ENCODE measurements at regions not wholly inside any gene's neighbourhood (a gene's known extent, or its start where the extent isn't known, plus 50 kb on each side); places are given as distances from the start of the nearest gene placed in this dataset.

DNA sequence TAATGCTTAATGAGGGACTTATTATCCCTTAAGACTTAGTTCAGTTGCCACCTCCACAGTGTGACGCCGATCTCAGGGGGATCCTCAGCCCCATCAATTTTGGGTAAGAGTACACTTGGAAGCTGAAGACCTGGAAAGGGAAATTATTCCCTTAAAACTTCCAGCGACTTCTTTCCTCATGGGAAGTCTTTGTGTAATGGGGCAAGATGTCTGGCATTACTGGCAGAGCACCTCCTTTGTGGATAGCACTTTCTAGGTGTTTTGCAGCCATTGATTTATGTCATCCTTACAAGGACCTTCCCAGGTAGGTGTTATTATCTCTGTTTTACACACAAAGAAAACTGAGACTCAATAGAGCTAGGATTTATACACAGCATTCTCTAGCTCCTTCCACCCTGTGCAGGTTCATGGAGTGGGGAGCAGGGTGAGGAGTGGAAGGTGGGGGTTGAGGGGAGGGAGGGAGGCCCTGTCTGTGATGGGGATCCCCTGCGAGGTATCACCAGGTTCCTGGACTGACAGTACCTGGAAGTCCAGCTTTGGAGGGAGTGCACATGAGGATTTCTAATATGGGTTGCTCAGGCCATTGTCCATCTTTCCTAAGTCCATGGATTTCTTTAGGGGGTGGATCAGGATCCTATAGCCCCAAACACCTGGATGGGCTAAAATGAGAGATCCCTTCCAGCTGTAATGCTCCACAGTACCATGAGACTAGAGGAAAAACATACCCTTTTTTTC, 79.4 kb downstream of the MYCN start:
- no peak for ATAC-seq

DNA sequence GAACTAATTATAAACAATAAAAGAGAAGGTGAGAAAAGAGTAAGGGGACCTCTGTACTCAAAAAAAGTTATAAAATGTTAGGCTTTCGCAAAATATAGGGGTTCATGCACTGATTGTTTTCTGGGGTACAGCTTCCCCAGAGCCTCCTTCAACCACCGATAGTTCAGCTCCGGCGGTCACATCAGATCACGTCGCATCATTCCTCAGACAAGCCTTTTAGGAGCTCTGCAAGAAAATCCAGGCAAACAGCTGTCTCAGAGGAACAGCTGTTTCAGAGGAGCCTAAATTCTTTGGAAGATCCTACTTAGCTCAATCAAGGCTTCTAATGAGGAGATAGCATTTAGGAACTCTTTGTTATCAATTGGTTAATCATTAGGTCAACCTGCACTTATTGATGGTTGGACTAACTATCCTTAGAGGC, 78.7 kb downstream of the MYCN start:
- ATAC-seq, result no peak
- DNase-seq, result no peak

More for the DNA sequence above, 79.4 kb downstream of the MYCN start:
- DNase-seq, result no peak

DNA sequence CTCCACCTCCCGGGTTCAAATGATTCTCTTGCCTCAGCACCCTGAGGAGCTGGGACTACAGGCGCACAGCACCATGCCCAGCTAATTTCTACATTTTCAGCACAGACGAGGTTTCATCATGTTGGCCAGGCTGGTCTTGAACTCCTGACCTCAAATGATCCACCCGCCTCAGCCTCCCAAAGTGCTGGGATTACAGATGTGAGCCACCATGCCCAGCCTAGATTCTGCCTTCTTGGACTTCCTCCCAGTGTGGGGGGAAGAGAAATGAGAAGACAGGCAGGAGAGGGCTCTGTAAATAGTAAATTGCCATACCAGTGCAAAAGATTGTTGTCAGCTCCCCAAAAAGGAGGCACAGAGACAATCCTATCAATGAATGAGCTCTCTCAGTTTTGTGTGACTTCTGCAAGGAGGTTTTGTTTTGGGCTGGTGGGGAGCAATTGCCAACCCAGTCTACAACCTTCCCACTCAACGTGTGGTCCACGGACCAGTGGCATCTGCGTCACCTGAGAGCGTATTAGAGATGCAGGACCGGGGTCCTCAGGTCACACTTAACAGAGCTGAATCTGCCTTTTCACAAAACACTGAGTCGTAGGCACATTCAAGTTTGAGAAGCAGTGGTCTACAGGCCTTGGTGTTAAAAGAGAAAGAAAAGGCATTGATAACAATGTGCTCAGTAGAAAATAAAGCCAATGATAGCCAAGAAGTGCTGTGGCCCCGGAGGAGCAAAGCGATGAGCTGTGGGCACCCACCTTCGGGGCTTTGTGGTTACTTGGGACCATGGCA, 78.1 kb downstream of the MYCN start:
- DNase-seq (no peak), ATAC-seq (no peak)

DNA sequence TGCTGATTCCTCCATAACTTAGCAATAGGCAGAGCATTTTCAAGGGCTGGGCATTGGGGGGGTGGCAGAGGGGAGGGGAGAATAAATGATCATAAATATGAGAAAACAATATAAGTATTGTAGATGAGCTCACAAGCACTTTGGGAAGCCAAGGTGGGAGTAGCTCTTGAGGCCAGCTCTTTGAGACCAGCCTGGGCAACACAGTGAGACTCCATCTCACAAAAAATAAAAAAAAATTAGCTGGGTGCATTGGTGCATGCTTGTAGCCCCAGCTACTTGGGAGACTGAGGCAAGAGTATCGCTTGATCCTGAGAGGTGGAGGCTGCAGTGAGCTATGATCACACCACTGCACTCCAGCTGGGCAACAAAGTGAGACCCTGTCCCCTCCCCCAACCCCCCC, 75.9 kb downstream of the MYCN start:
- no peak for DNase-seq
- no peak for ATAC-seq

GRCh38 chr2:16015903-16016265, 75.5 kb downstream of the MYCN start:
- DNase-seq (no peak), ATAC-seq (no peak)

- ATAC-seq (no peak), DNase-seq (no peak)
These were observed 75.0 kb downstream of the MYCN start for GRCh38 chr2:16015210-16015902.

GRCh38 chr2:16014802-16015201, 74.5 kb downstream of the MYCN start:
- no peak for ATAC-seq
- DNase-seq, result no peak

DNA sequence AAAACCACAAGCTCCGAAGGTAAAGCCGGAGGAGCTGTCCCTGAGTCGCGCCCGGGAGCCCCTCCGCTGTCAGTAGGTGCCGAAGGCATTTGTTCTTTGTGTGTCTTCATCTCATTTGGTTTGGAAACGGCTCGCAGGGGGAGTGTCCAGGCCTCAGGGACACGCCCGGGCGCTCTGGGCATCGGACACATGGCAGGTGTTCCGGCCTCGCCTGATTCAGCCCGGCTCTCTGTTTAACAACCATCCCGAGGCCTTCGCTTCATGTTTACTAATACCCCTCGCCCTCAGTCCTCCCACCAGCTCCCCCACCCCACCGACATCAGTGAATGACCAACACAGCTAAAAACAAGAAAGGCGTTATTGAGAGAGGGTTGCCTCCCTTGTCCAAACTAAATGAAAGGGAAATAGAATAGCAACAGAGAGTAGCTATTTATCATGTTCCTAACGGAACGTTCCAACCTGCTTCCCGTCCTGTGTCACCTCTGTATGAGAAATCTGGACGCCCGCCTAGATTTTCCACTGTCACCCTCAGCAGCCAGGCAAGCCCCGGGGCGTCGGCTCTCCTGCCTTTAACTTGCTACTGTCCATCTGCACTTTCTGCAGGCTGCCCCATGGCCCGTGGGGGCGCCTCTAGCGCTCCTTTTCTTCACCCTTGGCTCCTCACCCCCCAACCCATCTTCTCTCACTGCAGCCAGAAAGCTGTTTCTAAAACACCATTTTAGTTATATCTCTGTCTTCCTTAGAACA, 73.9 kb downstream of the MYCN start:
- DNase-seq, result no peak
- no peak for ATAC-seq

- DNase-seq, result no peak
- ATAC-seq, result no peak
These were observed 73.1 kb downstream of the MYCN start for GRCh38 chr2:16013359-16013911.

DNA sequence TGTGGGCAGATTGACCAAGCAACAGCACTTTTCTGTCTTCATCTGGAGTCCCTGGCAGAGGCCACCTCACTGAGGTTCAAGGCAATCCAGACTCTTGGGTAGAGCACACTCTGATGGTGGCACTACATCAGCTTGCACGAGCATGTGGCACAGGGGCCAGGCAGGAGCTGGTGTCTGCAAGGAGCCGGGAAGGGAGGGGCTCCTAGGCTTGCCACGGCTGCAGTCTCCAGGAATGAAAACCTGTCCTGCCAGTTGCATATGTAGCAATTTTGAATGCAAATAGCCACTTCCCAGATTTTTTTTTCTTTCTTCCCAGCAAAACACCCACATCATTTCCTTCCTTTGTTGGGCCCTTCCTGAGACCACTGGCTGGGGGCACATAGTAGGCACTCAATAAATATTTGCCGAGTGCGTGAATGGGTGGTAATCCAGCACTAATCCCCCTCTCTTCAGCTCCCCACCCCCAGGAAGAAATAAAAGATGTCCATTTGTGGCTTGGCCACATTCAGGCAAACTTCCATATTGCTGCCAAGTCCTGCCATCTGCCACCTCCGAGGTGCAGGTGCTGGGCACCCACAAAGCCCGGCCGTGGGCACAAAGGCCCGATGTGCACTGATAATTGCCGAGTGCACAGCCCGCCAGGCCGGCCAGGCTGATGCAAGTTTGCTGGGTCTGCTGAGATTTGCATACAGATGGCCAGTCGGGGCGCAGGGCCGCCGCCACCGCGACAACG, 72.4 kb downstream of the MYCN start:
- ATAC-seq (no peak), DNase-seq (no peak)

DNA sequence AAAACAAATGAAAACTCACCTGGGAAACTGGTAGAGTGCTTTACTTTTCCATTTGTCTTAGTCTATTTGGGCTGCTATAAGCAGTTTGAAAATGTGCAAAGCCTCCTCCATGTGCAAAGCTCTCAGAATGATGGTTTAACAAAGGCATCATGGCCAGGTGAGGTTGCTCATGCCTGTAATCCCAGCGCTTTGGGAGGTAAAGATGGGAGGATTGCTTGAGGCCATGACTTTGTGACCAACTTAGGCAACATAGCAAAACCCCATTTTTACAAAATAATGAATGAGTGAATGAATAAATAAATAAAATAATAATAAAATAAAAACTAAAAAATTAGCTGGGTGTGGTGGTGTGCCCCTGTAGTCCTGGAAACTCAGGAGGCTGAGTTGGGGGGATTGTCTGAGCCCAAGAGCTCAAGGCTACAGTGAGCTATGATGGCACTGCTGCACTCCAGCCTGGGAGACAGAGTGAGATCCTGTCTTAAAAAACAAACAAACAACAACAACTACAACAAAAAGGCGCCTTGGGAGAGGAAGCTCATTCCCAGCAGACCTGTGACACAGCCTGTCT, 71.8 kb downstream of the MYCN start:
- ATAC-seq (no peak), DNase-seq (no peak)

DNA sequence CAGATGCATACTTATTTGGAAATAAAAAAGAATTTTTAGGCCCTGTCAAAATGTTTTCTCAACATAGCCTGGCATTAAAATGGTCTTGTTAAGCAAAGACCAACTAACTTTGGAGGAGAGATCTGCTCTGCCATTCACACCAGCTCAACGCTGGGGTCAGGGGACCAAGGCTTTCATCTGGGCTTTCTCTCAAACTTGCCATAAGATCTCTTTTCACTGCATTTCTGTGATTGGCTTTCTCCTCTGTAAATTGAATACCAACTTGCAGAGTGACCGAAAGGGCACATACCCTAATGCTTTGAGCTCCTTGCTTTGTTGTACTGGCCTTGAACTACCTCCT, 71.2 kb downstream of the MYCN start:
- ATAC-seq, result no peak

DNA sequence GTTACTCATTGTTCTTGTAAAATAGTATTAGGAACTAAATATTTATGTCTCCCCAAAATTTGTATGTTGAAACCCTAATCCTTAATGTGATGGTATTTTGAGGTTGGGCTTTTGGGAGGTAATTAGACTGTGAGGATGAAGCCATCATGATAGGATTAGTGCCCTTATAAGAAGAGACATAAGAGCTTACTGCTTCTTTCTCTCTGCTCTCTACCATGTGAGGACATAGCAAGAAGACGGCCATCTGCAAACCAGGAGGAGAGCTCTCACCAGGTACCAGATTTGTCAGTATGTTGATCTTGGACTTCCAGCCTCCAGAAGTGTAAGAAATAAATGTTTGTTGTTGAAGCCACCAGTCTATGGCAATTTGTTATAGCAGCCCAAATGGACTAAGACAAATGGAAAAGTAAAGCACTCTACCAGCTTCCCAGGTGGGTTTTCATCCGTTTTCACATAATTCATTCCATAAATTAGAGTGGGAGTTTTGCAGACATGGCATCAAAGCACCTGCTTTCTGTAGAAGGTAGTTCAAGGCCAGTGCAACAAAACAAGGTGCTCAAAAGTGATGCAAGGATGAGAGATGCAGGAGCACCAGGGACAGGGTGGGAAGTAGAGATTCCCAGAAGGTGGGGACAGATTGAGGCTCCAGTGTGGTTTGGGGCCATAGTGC, 70.7 kb downstream of the MYCN start:
- no peak for DNase-seq
- no peak for ATAC-seq

More for the DNA sequence above, 71.2 kb downstream of the MYCN start:
- DNase-seq, result no peak

DNA sequence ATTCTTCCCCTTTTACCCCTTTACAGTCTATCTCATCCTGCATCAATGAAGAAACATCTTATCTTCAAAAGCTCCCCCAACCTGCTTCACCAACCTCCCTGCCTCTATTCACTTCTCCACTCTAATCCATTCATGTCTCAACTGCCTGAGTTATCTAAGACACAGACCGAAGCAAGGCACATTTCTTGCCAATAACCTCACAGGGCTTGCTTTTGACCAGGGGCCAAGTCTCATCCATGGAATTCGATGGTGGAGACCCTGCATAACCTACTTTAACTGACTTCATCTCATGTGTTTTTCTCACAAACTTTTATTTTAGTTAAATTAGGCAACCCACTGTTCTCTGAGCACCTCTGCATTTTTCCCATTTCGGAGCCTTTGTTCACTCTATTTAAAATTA, 69.7 kb downstream of the MYCN start:
- ATAC-seq, result no peak
- no peak for DNase-seq

DNA sequence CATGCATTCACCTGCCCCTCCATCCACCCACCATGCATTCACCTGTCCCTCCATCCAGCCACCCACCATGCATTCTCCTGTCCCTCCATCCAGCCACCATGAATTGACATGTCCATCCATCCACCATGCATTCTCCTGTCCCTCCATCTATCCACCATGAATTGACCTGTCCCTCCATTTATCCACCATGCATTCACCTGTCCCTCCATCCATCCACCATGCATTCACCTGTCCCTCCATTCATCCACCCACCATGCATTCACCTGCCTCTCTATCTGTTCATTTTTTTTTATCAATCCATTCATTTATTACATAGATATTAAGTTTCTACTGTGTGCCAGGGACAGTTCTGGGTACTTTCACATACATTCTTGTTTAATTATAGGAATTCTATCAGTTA, 69.2 kb downstream of the MYCN start:
- ATAC-seq (no peak), DNase-seq (no peak)

- ATAC-seq (no peak), DNase-seq (no peak)
These were observed 68.5 kb downstream of the MYCN start for GRCh38 chr2:16008856-16009255.

DNA sequence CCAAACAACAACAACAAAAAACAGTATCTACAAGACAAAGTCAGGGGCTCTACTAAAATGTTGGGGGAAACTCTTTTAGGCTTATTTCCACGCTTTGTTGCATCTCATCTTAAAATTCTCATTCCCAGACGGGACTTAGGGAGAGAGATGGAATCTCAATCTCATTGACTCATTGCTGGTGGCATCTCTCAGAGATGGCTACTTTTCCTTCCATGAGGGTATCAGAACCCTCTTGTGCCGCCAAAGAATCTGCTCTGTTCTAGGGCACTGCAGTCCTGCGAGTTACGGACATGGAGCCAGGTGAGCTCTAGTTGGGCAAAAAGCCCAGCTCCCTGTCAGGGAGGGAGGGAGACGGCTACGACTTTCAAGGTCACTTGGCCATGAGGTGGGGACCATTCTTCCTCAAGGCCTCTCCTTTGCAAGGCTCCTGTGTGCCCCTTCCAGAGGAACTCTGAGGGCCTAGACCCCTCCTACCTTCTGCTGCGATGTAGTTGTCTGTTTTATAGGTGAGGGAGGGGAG, 68.0 kb downstream of the MYCN start:
- DNase-seq (no peak), ATAC-seq (no peak)

DNA sequence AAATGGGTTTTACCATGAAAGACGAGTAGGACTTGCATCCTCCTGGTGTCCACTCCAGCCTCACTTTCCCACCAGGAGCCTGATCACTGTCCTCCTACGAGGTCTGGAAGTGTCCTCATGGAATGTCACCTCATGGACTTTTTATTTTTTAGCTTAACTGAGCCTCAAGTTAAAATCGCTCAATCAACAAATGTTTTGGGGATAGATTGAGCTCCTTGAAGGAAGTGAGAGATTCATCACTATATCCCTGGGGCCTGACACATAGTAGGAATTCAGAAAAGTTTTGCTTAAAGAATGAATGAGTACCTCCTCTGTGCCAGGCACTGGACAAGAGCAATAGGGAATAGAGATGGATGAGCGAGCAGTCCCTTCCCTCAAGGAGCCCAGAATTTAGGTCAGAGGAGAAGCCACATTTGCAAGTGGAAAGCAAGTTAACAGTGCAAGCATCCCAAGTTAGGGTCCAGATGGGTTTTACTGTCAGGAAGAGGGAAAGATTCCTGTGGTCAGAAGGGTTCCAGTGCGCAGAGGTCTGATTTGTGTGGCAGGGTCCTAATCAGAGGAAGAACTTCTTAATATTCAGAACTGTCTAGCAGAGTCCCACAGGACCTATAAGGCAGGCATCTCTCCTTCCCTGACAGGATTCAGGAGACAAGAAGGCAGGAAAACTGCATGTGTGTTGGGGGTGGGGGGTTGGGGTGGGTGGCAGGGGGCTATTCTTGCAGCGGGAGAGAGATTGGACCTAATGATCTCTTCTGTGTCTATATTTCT, 67.0 kb downstream of the MYCN start:
- DNase-seq (no peak), ATAC-seq (no peak)

DNA sequence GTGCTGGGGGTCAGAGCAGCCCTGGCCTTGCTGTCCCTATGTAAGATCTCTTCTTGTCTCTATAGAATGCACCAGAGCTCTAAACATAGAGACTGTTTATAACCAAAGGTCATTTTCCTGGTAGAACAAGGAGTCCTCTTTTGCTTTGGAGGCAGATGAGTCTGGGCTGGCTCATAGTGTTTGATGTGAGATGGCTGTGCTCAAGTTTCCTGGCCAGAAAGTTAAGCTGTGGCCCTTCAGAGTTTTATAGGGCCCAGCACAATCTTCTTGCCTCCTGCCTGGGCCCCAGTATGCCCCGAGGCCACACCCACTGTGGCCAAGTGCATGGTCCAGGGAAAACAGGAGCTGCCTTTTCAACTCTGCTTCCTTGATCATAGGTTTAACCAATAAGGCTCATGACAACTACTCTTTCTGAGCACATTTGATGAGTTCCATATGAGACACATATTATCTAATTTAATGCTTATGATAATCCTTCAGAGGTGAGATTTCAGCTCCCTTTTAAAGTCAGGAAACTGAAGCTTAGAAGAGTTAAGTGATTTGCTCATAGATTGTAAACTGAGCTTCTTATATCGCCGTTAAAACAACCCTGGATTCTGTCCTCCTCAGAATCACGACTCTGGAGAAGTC, 66.3 kb downstream of the MYCN start:
- no peak for DNase-seq
- ATAC-seq, result no peak

Data from stimulated activated naive CD8-positive, alpha-beta T cell treated with anti-CD3 and anti-CD28 coated beads, Interleukin-15, Interleukin-2, amounts not matched to agents 100 U/mL and 50 U/mL, for 24 hours (primary cell).